ENCODE measurements at regions not wholly inside any gene's neighbourhood (a gene's known extent, or its start where the extent isn't known, plus 50 kb on each side); places are given as distances from the start of the nearest gene placed in this dataset.

GRCh38 chr6:156507106-156507505, 270.1 kb upstream of the ARID1B start:
- TF ChIP-seq POLR2A (IDR thresholded peaks at IDR 0.05; ENCODE audit: low read length) = no peak
- TF ChIP-seq GATA1 (IDR thresholded peaks at IDR 0.05; ENCODE audit: low read depth, low read length) = no peak
